GM21447 (cell line): ENCODE measurements at regions not wholly inside any gene's neighbourhood (a gene's known extent, or its start where the extent isn't known, plus 50 kb on each side); places are given as distances from the start of the nearest gene placed in this dataset.

ENCODE experiments used
- ATAC-seq: cut with Tn5 transposase; IDR thresholded peaks from one replicate; pipeline ENCODE4 v1.9.1; 2021; ENCODE audit not compliant: unreplicated experiment

- ATAC-seq, result peak; percentile 96
These were observed 297.8 kb downstream of the SATB1 start for GRCh38 chr3:18127174-18127858.

- no peak for ATAC-seq
These were observed 298.4 kb downstream of the SATB1 start for GRCh38 chr3:18126772-18127171.

GRCh38 chr3:18124501-18124900, 300.6 kb downstream of the SATB1 start:
- no peak for ATAC-seq

GRCh38 chr3:18122264-18122663, 302.9 kb downstream of the SATB1 start:
- ATAC-seq, result no peak

GRCh38 chr3:18121020-18121419, 304.1 kb downstream of the SATB1 start:
- no peak for ATAC-seq

GRCh38 chr3:18119866-18120265, 305.3 kb downstream of the SATB1 start:
- ATAC-seq, result no peak

- no peak for ATAC-seq
These were observed 310.2 kb downstream of the SATB1 start for GRCh38 chr3:18114894-18115293.

- no peak for ATAC-seq
These were observed 311.7 kb downstream of the SATB1 start for GRCh38 chr3:18113417-18113816.

GRCh38 chr3:18112674-18113375, 312.3 kb downstream of the SATB1 start:
- no peak for ATAC-seq

GRCh38 chr3:18111796-18112232, 313.3 kb downstream of the SATB1 start:
- ATAC-seq, result peak; percentile 92

GRCh38 chr3:18103591-18103990, 321.5 kb downstream of the SATB1 start:
- no peak for ATAC-seq

- ATAC-seq, result no peak
These were observed 325.0 kb downstream of the SATB1 start for GRCh38 chr3:18100121-18100520.

- no peak for ATAC-seq
These were observed 325.5 kb downstream of the SATB1 start for GRCh38 chr3:18099611-18100010.

GRCh38 chr3:18098960-18099587, 326.1 kb downstream of the SATB1 start:
- no peak for ATAC-seq

GRCh38 chr3:18097989-18098388, 327.1 kb downstream of the SATB1 start:
- ATAC-seq, result no peak

- ATAC-seq, result no peak
These were observed 327.7 kb downstream of the SATB1 start for GRCh38 chr3:18097473-18097872.

- no peak for ATAC-seq
These were observed 332.4 kb downstream of the SATB1 start for GRCh38 chr3:18092726-18093125.

- no peak for ATAC-seq
These were observed 334.8 kb downstream of the SATB1 start for GRCh38 chr3:18090377-18090776.

- ATAC-seq, result no peak
These were observed 337.2 kb downstream of the SATB1 start for GRCh38 chr3:18087988-18088387.

GRCh38 chr3:18086760-18087159, 338.4 kb downstream of the SATB1 start:
- no peak for ATAC-seq

- ATAC-seq, result no peak
These were observed 339.1 kb downstream of the SATB1 start for GRCh38 chr3:18086078-18086477.

- no peak for ATAC-seq
These were observed 339.7 kb downstream of the SATB1 start for GRCh38 chr3:18085429-18085828.
